ENCODE measurements at regions not wholly inside any gene's neighbourhood (a gene's known extent, or its start where the extent isn't known, plus 50 kb on each side); places are given as distances from the start of the nearest gene placed in this dataset.

GRCh38 chr12:111310076-111310870, 58.6 kb downstream of the PHETA1 start:
- no peak for DNase-seq

- DNase-seq, result no peak
Observed at GRCh38 chr12:111309584-111309983, 59.3 kb downstream of the PHETA1 start.

- DNase-seq, result no peak
Observed at GRCh38 chr12:111308473-111308872, 60.4 kb downstream of the PHETA1 start.

GRCh38 chr12:111304642-111305071, 64.2 kb downstream of the PHETA1 start:
- DNase-seq, result peak in 1 of 2 donors; percentile 6

- DNase-seq, result no peak
Observed at GRCh38 chr12:111303531-111303930, 65.4 kb downstream of the PHETA1 start.

GRCh38 chr12:111298582-111299436, 70.1 kb downstream of the PHETA1 start:
- DNase-seq, result peak; percentile 31 to 36

GRCh38 chr12:111297703-111298426, 71.0 kb downstream of the PHETA1 start:
- no peak for DNase-seq

GRCh38 chr12:111296906-111297463, 71.9 kb downstream of the PHETA1 start:
- DNase-seq, result no peak

- DNase-seq, result no peak
Observed at GRCh38 chr12:111295176-111295575, 73.7 kb downstream of the PHETA1 start.

GRCh38 chr12:111293266-111294009, 75.5 kb downstream of the PHETA1 start:
- no peak for DNase-seq

- DNase-seq, result no peak
Observed at GRCh38 chr12:111291357-111291756, 77.5 kb downstream of the PHETA1 start.

- no peak for DNase-seq
Observed at GRCh38 chr12:111288771-111289170, 80.1 kb downstream of the PHETA1 start.

GRCh38 chr12:111287125-111287900, 81.6 kb downstream of the PHETA1 start:
- no peak for DNase-seq

- DNase-seq, result no peak
Observed at GRCh38 chr12:111285200-111285599, 83.7 kb downstream of the PHETA1 start.

GRCh38 chr12:111284709-111285108, 84.2 kb downstream of the PHETA1 start:
- no peak for DNase-seq

- no peak for DNase-seq
Observed at GRCh38 chr12:111283966-111284365, 84.9 kb downstream of the PHETA1 start.

GRCh38 chr12:111283521-111283920, 85.4 kb downstream of the PHETA1 start:
- no peak for DNase-seq

- DNase-seq, result no peak
Observed at GRCh38 chr12:111277570-111277969, 91.3 kb downstream of the PHETA1 start.

GRCh38 chr12:111276146-111276545, 92.7 kb downstream of the PHETA1 start:
- no peak for DNase-seq

- DNase-seq, result no peak
Observed at GRCh38 chr12:111275308-111275707, 93.6 kb downstream of the PHETA1 start.

- no peak for DNase-seq
Observed at GRCh38 chr12:111274777-111275176, 94.1 kb downstream of the PHETA1 start.
